ENCODE measurements at regions not wholly inside any gene's neighbourhood (a gene's known extent, or its start where the extent isn't known, plus 50 kb on each side); places are given as distances from the start of the nearest gene placed in this dataset.

DNA sequence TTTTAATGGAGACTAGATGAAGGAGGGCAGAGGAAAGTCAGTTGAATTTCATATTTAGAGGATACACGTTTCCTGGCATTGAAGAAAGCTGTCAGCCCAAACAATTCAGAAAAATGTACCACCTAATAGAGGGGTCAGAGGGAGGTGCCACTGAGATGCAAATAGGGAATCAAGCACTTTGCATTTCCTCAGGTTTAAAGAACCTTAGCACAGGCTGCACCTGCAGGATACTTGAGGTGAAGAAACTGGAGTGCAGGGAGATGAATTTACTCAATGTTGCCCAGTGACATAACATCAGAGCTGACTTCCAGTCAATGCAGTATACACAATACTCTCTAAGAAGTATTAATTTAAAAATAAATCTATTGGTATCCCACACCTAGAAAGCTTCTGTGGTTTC, 67.0 kb upstream of the MAST4 start:
- TF ChIP-seq, protein P1, sequence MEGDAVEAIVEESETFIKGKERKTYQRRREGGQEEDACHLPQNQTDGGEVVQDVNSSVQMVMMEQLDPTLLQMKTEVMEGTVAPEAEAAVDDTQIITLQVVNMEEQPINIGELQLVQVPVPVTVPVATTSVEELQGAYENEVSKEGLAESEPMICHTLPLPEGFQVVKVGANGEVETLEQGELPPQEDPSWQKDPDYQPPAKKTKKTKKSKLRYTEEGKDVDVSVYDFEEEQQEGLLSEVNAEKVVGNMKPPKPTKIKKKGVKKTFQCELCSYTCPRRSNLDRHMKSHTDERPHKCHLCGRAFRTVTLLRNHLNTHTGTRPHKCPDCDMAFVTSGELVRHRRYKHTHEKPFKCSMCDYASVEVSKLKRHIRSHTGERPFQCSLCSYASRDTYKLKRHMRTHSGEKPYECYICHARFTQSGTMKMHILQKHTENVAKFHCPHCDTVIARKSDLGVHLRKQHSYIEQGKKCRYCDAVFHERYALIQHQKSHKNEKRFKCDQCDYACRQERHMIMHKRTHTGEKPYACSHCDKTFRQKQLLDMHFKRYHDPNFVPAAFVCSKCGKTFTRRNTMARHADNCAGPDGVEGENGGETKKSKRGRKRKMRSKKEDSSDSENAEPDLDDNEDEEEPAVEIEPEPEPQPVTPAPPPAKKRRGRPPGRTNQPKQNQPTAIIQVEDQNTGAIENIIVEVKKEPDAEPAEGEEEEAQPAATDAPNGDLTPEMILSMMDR (conservative IDR thresholded peaks at IDR 0.05 in 1 of 2, IDR thresholded peaks at IDR 0.05 in 1 of 2; ENCODE audit: extremely low read depth in 1 of 2, insufficient read depth in 1 of 2, low read depth in 1 of 2, low read length in 2 of 2): peak in 1 of 2 donors; percentile 5
- TF ChIP-seq EZH2 (IDR thresholded peaks at IDR 0.05; ENCODE audit: borderline replicate concordance, low read length): no peak
